Nephron progenitor cell (in vitro differentiated cells): ENCODE measurements at regions not wholly inside any gene's neighbourhood (a gene's known extent, or its start where the extent isn't known, plus 50 kb on each side); places are given as distances from the start of the nearest gene placed in this dataset.

Experiments
- DNase-seq: peaks from one replicate; pipeline ENCODE4 v3.0.0; 2021
- H3K27ac Mint-ChIP-seq: 2 replicates; pipeline ENCODE4 v1.8.0; 2021; ENCODE audit warnings: mild to moderate bottlenecking, moderate library complexity, mixed read lengths
- H3K27me3 Mint-ChIP-seq: 2 replicates; pipeline ENCODE4 v1.8.0; 2021; ENCODE audit warnings: mild to moderate bottlenecking, low read depth, mixed read lengths; ENCODE audit not compliant: poor library complexity
- H3K36me3 Mint-ChIP-seq: 2 replicates; pipeline ENCODE4 v1.8.0; 2021; ENCODE audit warnings: low read depth, mixed read lengths
- H3K4me1 Mint-ChIP-seq: 2 replicates; pipeline ENCODE4 v1.8.0; 2021; ENCODE audit warnings: mixed read lengths
- H3K4me3 Mint-ChIP-seq: 2 replicates; pipeline ENCODE4 v1.8.0; 2021; ENCODE audit warnings: mild to moderate bottlenecking, moderate library complexity, mixed read lengths
- H3K9me3 Mint-ChIP-seq: 2 replicates; pipeline ENCODE4 v1.8.0; 2021; ENCODE audit warnings: mild to moderate bottlenecking, moderate library complexity, mixed read lengths
- CTCF ChIP-seq: fragments of 200-600 bp; sonication (generic); IDR thresholded peaks from 2 replicates; pipeline ENCODE4 v1.5.0; 2021; ENCODE audit warnings: antibody characterized with exemption

GRCh38 chr2:17115466-17115865 lies 402.8 kb downstream of the RAD51AP2 start:
- no peak for TF ChIP-seq CTCF
- no peak overlapping the region for H3K4me3 Mint-ChIP-seq
- no peaks in the 10 kb centered on the region for H3K36me3 Mint-ChIP-seq
- H3K9me3 Mint-ChIP-seq, result no peaks in the 10 kb centered on the region
- no peaks in the 10 kb centered on the region for H3K27me3 Mint-ChIP-seq
- no peaks in the 10 kb centered on the region for H3K4me1 Mint-ChIP-seq
- DNase-seq, result no peak
- no peak overlapping the region for H3K27ac Mint-ChIP-seq

- H3K4me1 Mint-ChIP-seq, result no peaks in the 10 kb centered on the region
- no peaks in the 10 kb centered on the region for H3K9me3 Mint-ChIP-seq
- H3K4me3 Mint-ChIP-seq, result no peak overlapping the region
- DNase-seq, result no peak
- H3K27me3 Mint-ChIP-seq, result no peaks in the 10 kb centered on the region
- TF ChIP-seq CTCF, result no peak
- no peak overlapping the region for H3K27ac Mint-ChIP-seq
- H3K36me3 Mint-ChIP-seq, result no peaks in the 10 kb centered on the region
These were observed 403.2 kb downstream of the RAD51AP2 start for GRCh38 chr2:17115042-17115441.

GRCh38 chr2:17107871-17108270 lies 410.4 kb downstream of the RAD51AP2 start:
- Mint-ChIP-seq H3K36me3 (no peaks in the 10 kb centered on the region), H3K27ac (no peak overlapping the region), H3K4me3 (no peak overlapping the region), H3K4me1 (no peaks in the 10 kb centered on the region), H3K9me3 (no peaks in the 10 kb centered on the region), H3K27me3 (peaks cover 6% of the 10 kb centered on the region)
- no peak for DNase-seq
- TF ChIP-seq CTCF, result no peak

- Mint-ChIP-seq H3K9me3 (no peaks in the 10 kb centered on the region), H3K36me3 (no peaks in the 10 kb centered on the region), H3K27ac (no peak overlapping the region), H3K4me1 (no peaks in the 10 kb centered on the region), H3K4me3 (no peak overlapping the region), H3K27me3 (peaks cover 6% of the 10 kb centered on the region)
- no peak for DNase-seq
- TF ChIP-seq CTCF, result no peak
These were observed 411.1 kb downstream of the RAD51AP2 start for GRCh38 chr2:17107151-17107550.

- Mint-ChIP-seq H3K27ac (no peak overlapping the region), H3K4me1 (no peaks in the 10 kb centered on the region), H3K4me3 (no peak overlapping the region), H3K9me3 (no peaks in the 10 kb centered on the region), H3K27me3 (peaks cover 6% of the 10 kb centered on the region), H3K36me3 (no peaks in the 10 kb centered on the region)
- DNase-seq, result no peak
- no peak for TF ChIP-seq CTCF
These were observed 411.8 kb downstream of the RAD51AP2 start for GRCh38 chr2:17106418-17106817.

GRCh38 chr2:17104454-17104853 lies 413.8 kb downstream of the RAD51AP2 start:
- Mint-ChIP-seq H3K4me1 (no peaks in the 10 kb centered on the region), H3K9me3 (no peaks in the 10 kb centered on the region), H3K36me3 (no peaks in the 10 kb centered on the region), H3K27me3 (peaks cover 6% of the 10 kb centered on the region), H3K4me3 (no peak overlapping the region), H3K27ac (no peak overlapping the region)
- no peak for TF ChIP-seq CTCF
- no peak for DNase-seq
